GM23248 (cell line): ENCODE measurements at regions not wholly inside any gene's neighbourhood (a gene's known extent, or its start where the extent isn't known, plus 50 kb on each side); places are given as distances from the start of the nearest gene placed in this dataset.
"Not testable (repeated sequence)": the region's sequence is repeated elsewhere in the genome, so short reads cannot be mapped to it uniquely, and the experiment has no call there.

Source experiments
- DNase-seq: peaks from one replicate; pipeline ENCODE4 v3.0.0-alpha.2; 2015
- H2AFZ ChIP-seq: fragments of 200-600 bp; sonication (generic); 2 replicates; pipeline ENCODE4 v1.6.1; 2016; ENCODE audit warnings: antibody characterized with exemption
- H3F3A ChIP-seq: fragments of 200-600 bp; sonication (generic); 2 replicates; pipeline ENCODE4 v1.6.1; 2016; ENCODE audit warnings: mild to moderate bottlenecking, antibody characterized with exemption, mixed run types; ENCODE audit not compliant: insufficient read depth
- H3K27ac ChIP-seq: fragments of 200-600 bp; sonication (generic); 2 replicates; pipeline ENCODE4 v1.5.1; 2016; ENCODE audit warnings: mild to moderate bottlenecking
- H3K27me3 ChIP-seq: fragments of 200-600 bp; sonication (generic); replicated peaks from 2 replicates; pipeline ENCODE4 v1.6.1; 2016; ENCODE audit warnings: mild to moderate bottlenecking; ENCODE audit not compliant: insufficient read depth
- H3K36me3 ChIP-seq: fragments of 200-600 bp; sonication (generic); 2 replicates; pipeline ENCODE4 v1.6.1; 2016; ENCODE audit warnings: low read depth, mild to moderate bottlenecking
- H3K4me1 ChIP-seq: fragments of 200-600 bp; sonication (generic); 2 replicates; pipeline ENCODE4 v1.6.1; 2016; ENCODE audit warnings: mild to moderate bottlenecking; ENCODE audit not compliant: insufficient read depth
- H3K4me2 ChIP-seq: fragments of 200-600 bp; sonication (generic); one replicate; pipeline ENCODE4 v1.6.1; 2016; ENCODE audit warnings: mild to moderate bottlenecking; ENCODE audit not compliant: unreplicated experiment
- H3K4me3 ChIP-seq: fragments of 200-600 bp; sonication (generic); 2 replicates; pipeline ENCODE4 v1.5.1; 2016; ENCODE audit warnings: mild to moderate bottlenecking
- H3K79me2 ChIP-seq: fragments of 200-600 bp; sonication (generic); 2 replicates; pipeline ENCODE4 v1.6.1; 2016; ENCODE audit warnings: mild to moderate bottlenecking; ENCODE audit not compliant: insufficient read depth
- H3K9ac ChIP-seq: fragments of 200-600 bp; sonication (generic); 2 replicates; pipeline ENCODE4 v1.6.1; 2016; ENCODE audit warnings: mild to moderate bottlenecking
- H3K9me2 ChIP-seq: fragments of 200-600 bp; sonication (generic); 2 replicates; pipeline ENCODE4 v1.6.1; 2016; ENCODE audit warnings: mixed run types, mild to moderate bottlenecking, moderate library complexity; ENCODE audit not compliant: insufficient read depth
- H3K9me3 ChIP-seq: fragments of 200-600 bp; sonication (generic); one replicate; pipeline ENCODE4 v1.6.1; 2017; ENCODE audit warnings: low read depth
- H4K20me1 ChIP-seq: fragments of 200-600 bp; sonication (generic); 2 replicates; pipeline ENCODE4 v1.6.0; 2016; ENCODE audit not compliant: insufficient read depth
- WGBS, 2 experiments: methylation state at CpG; one replicate each; pipeline ENCODE4 v1.1.6; 2015 to 2017; ENCODE audit warnings: low lambda C conversion rate in 2 of 2, low coverage in 1 of 2; ENCODE audit errors: missing lambda C conversion rate in 2 of 2; 5-methylcytosine and 5-hydroxymethylcytosine counted together
- in situ Hi-C: fragments of 300-500 bp; cut with MboI; formaldehyde crosslinking; loops from 2 replicates; pipeline ENCODE4 v1.15.0; 2020

DNA sequence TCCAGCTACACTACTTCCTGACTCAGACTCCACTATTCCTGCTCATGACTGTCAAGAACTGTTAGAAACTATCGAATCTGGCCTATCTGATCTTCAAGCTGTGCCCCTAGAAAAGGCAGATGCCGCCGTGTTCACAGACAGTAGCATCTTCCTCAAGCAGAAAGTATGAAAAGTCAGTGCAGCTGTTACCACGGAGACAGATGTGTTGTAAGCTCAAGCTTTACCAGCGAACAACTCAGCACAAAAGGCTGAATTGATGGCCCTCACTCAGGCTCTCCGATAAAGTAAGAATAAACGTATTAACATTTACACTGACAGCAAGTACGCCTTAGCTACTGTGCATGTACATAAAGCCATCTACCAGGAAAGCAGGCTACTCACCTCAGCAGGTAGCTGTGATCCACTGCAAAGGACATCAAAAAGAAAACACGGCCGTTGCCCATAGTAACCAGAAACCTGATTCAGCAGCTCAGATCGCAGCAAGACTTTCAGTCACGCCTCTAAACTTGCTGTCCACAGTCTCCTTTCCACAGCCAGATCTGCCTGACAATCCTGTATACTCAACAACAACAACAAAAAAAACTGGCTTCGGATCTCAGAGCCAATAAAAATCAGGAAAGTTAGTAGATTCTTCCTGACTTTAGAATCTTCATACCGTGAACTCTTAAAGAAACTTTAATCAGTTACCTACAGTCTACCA lies 97.5 kb upstream of the FAM90A26 start:
- H3K4me3 ChIP-seq, H4K20me1 ChIP-seq, H3K4me2 ChIP-seq, DNase-seq, in situ Hi-C loops, H3K4me1 ChIP-seq, H3K27me3 ChIP-seq, H3K79me2 ChIP-seq, H3K9me2 ChIP-seq, H3K9ac ChIP-seq, H3K9me3 ChIP-seq, H2AFZ ChIP-seq, H3K36me3 ChIP-seq, H3F3A ChIP-seq, H3K27ac ChIP-seq: not testable (repeated sequence)
- WGBS, 2 experiments, result 28 to 32% methylated on average over 14 of the region's 14 CpGs

DNA sequence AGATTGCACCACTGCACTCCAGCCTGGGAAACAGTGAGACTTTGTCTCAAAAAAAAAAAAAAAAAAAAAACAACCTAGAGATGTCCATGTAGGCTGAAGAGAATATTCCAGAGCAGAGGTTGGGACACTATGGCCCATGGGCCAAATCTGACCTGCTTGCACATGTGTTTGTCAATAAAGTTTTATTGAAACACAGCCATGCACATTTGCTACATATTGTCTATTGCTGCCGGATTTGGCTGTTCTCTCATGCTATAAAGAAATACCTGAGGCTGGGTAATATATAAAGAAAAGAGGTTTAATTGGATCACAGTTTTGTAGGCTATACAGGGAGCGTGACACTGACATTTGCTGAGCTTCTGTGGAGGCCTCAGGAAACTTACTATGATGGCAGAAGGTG lies 102.3 kb upstream of the FAM90A26 start:
- H3K27me3 ChIP-seq, H4K20me1 ChIP-seq, H3K9me3 ChIP-seq, H3K9me2 ChIP-seq, in situ Hi-C loops, DNase-seq, H3K27ac ChIP-seq, H3K9ac ChIP-seq, H3K36me3 ChIP-seq, H3K4me2 ChIP-seq, H3K4me1 ChIP-seq, H2AFZ ChIP-seq, H3K4me3 ChIP-seq, H3K79me2 ChIP-seq, H3F3A ChIP-seq: not testable (repeated sequence)
- WGBS, 2 experiments, result 39 to 48% methylated on average over 2 of the region's 2 CpGs

DNA sequence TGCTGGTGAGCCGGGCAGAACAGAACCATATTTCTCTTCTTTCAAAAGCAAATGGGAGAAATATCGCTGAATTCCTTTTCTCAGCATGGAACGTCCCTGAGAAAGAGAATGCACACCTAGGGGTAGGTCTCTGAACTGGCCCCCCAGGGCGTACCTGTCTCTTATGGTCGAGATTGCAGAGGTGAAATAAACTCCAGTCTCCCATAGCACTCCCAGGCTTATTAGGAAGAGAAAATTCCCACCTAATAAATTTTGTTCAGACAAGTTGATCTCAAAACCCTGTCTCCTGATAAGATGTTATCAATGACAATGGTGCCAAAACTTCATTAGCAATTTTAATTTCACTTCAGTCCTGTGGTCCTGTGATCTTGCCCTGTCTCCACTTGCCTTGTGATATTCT lies 106.6 kb upstream of the FAM90A26 start:
- H3K36me3 ChIP-seq, H3K4me1 ChIP-seq, H3K79me2 ChIP-seq, H3K27ac ChIP-seq, H3K9ac ChIP-seq, in situ Hi-C loops, H3K27me3 ChIP-seq, DNase-seq, H2AFZ ChIP-seq, H4K20me1 ChIP-seq, H3K9me3 ChIP-seq, H3K4me2 ChIP-seq, H3K9me2 ChIP-seq, H3F3A ChIP-seq, H3K4me3 ChIP-seq: not testable (repeated sequence)
- WGBS, 2 experiments, result 48 to 53% methylated on average over 5 of the region's 5 CpGs

DNA sequence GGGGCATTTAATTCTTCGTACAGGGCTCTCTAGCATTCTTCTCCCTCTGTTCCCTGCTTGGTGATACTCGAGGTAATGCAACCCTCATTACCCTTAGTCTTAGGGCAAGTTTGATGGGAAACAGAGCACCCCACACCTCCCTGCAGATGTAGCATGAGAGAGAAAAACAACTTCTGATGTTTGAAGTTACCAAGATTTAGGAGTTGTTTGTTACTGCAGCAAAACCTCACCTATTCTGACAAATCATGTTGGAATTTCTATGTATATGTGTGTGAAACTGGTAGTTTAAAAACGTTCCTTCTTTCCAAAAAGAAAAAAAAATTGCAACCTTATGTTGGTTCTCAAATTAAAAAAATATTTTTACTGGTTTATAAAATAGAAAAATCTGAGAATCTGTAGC lies 145.3 kb upstream of the FAM90A26 start:
- H3K27me3 ChIP-seq, H3F3A ChIP-seq, in situ Hi-C loops, H3K9me3 ChIP-seq, H3K36me3 ChIP-seq, H3K4me1 ChIP-seq, DNase-seq, H3K79me2 ChIP-seq, H4K20me1 ChIP-seq, H3K9ac ChIP-seq, H3K9me2 ChIP-seq, H3K27ac ChIP-seq, H3K4me3 ChIP-seq, H2AFZ ChIP-seq, H3K4me2 ChIP-seq: not testable (repeated sequence)
- WGBS, 2 experiments, result 3 to 4% methylated on average over 3 of the region's 3 CpGs

DNA sequence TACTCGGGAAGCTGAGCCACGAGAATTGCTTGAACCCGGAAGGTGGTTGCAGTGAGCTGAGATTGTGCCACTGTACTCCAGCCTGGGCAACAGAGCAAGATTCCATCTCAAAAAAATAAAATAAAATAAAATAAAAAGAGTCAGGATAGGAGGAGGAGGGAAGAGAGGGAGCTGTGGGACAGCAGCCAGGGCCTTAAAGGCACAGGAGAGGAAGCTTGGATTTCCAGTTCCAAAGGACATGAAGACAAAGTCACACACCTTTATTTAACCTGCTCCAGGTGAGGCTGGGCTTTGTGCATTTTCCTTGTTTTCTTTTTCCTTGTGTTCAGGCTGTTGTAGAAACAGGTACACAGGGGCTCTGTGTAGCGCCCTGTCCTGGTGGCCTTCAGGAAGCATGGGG lies 138.2 kb upstream of the HMX1 start:
- H3K36me3 ChIP-seq, H3K9ac ChIP-seq, H3F3A ChIP-seq, DNase-seq, H3K4me2 ChIP-seq, H3K4me3 ChIP-seq, H3K27me3 ChIP-seq, in situ Hi-C loops, H4K20me1 ChIP-seq, H2AFZ ChIP-seq, H3K4me1 ChIP-seq, H3K9me3 ChIP-seq, H3K9me2 ChIP-seq, H3K27ac ChIP-seq, H3K79me2 ChIP-seq: not testable (repeated sequence)
- 49 to 50% methylated on average over 4 of the region's 4 CpGs for whole genome bisulfite sequencing, 2 experiments

DNA sequence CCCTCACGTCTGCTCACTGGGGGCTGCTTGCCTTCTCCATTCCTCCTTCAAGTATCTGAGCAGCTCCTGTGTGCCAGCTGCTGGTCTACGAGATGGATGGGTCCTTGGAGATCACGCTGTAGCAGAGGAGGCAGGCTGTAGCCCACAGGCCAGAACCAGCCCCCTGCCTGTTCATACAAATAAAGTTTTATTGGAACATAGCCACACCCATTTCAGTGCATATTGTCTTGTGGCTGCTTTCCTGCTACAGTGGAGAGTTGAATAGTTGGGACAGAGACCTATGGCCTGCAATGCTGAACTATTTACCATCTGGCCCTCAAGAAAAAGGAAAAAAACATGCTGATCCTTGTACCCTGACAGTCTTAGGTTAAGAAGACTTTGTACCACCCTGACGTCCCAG lies 136.8 kb upstream of the HMX1 start:
- H2AFZ ChIP-seq, H3K4me1 ChIP-seq, H3K27ac ChIP-seq, H3K4me3 ChIP-seq, H3K27me3 ChIP-seq, H3K9me3 ChIP-seq, H3F3A ChIP-seq, H3K36me3 ChIP-seq, H3K9me2 ChIP-seq, DNase-seq, in situ Hi-C loops, H3K79me2 ChIP-seq, H4K20me1 ChIP-seq, H3K4me2 ChIP-seq, H3K9ac ChIP-seq: not testable (repeated sequence)
- 38 to 44% methylated on average over 4 of the region's 4 CpGs for WGBS, 2 experiments

DNA sequence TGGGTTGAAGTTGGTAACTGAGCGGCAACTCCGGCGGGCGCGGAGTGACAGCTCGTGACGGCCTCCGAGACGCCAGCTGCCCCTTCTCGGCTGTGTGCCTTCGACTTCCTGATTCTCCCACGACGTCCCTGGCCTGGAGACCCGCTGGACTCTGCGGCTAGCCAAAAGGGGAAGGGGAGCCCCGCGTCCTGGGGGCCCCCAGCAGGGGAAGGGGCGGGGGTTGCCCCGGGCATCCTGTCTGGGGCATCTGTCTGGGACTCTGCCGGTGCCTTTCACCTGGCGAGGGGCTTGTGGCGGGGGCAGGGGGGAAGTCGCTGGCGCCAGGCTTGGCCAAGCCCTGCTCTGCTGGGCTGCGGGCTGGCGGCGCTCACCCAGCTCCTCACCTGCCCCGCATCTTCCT lies 129.5 kb upstream of the HMX1 start:
- H3F3A ChIP-seq, H3K4me3 ChIP-seq, H3K9me3 ChIP-seq, H3K79me2 ChIP-seq, H2AFZ ChIP-seq, H3K4me2 ChIP-seq, H4K20me1 ChIP-seq, H3K4me1 ChIP-seq, in situ Hi-C loops, H3K27ac ChIP-seq, H3K9ac ChIP-seq, DNase-seq, H3K27me3 ChIP-seq, H3K36me3 ChIP-seq, H3K9me2 ChIP-seq: not testable (repeated sequence)
- 0 to 5% methylated on average over 5 to 18 of the region's 28 CpGs for WGBS, 2 experiments

DNA sequence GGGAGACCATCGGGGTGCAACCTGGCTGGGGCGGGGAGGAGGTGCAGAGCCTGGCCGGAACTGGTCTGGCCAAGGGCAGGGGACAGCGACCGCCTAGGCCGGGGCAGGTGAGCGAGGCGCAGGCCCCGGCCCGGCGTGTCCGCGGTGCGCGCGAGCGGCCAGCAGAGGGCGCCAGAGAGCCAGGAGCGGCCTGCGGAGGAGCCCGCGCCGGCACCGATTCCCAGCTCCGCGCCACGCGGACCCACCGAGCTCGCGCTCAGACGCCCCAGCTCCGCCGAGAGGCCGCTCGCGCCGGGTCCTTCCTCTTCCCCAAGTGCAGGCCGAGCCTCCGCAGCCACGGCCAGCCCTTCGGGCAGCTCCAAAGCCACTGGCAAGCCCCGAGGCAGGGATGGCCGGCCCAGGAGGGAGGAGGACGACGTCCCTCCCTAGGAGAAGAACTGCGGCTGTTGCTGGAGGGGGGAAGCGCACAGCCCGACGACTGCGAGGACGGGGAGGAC lies 128.9 kb upstream of the HMX1 start:
- in situ Hi-C loops, result not testable (repeated sequence)
- H3K4me2 ChIP-seq, result peak overlapping the region; percentile 33

More for the DNA sequence above, 128.9 kb upstream of the HMX1 start:
- H3K27ac ChIP-seq, H3K4me1 ChIP-seq, H3F3A ChIP-seq, H3K36me3 ChIP-seq, H3K79me2 ChIP-seq, H3K9me2 ChIP-seq, H3K9ac ChIP-seq, H3K27me3 ChIP-seq, H4K20me1 ChIP-seq, H3K9me3 ChIP-seq: not testable (repeated sequence)
- H2AFZ ChIP-seq, result peak overlapping the region; percentile 69
- WGBS, 2 experiments, result 1% methylated on average over 25 to 35 of the region's 52 CpGs
- peak; percentile 64 for DNase-seq
- H3K4me3 ChIP-seq, result peak overlapping the region; percentile 38; the same call in 1 of the 2 replicates
